ENCODE measurements at regions not wholly inside any gene's neighbourhood (a gene's known extent, or its start where the extent isn't known, plus 50 kb on each side); places are given as distances from the start of the nearest gene placed in this dataset.

- TF ChIP-seq EP300 (IDR thresholded peaks at IDR 0.05) (no peak), CTCF (IDR thresholded peaks at IDR 0.05) (no peak)
Observed at GRCh38 chr4:35900286-35901243, 343.7 kb downstream of the ARAP2 start.
